ENCODE measurements at regions not wholly inside any gene's neighbourhood (a gene's known extent, or its start where the extent isn't known, plus 50 kb on each side); places are given as distances from the start of the nearest gene placed in this dataset.

DNA sequence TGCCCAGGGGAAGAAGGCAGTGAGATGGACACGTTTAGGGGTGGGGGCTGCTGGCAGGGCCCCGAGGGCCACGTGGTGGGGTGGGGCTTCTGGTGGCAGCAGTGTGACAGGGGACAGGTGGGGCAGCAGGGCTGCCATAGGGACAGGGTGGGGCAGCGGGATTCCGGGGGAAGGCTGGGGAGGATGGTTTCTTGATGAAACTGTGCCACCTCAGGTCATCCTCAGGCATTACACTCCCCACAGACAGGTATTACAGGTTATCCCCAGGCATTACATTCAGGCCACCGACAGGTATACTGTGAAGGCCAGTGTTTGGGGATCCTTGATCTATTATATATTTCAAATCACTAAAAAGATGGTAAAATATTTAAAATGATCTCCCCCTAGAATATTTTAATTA is 432.1 kb upstream of the TSPY4 start:
- TF ChIP-seq STAT1 (IDR thresholded peaks at IDR 0.05; ENCODE audit: unreplicated experiment) (no peak), CTCF (conservative IDR thresholded peaks at IDR 0.05; ENCODE audit: low read depth in 2 of 2) (no peak), EZH2 (IDR thresholded peaks at IDR 0.05; ENCODE audit: low read depth, unreplicated experiment) (no peak), POLR2AphosphoS5 (IDR thresholded peaks at IDR 0.05; ENCODE audit: low read depth) (no peak), REST (IDR thresholded peaks at IDR 0.05; ENCODE audit: unreplicated experiment) (no peak), CREB1 (CRISPR knock-in tag; IDR thresholded peaks at IDR 0.05; ENCODE audit: low read depth) (no peak), ZNF331 (CRISPR knock-in tag; IDR thresholded peaks at IDR 0.05; ENCODE audit: low read depth) (no peak)
